ENCODE measurements at regions not wholly inside any gene's neighbourhood (a gene's known extent, or its start where the extent isn't known, plus 50 kb on each side); places are given as distances from the start of the nearest gene placed in this dataset.

DNA sequence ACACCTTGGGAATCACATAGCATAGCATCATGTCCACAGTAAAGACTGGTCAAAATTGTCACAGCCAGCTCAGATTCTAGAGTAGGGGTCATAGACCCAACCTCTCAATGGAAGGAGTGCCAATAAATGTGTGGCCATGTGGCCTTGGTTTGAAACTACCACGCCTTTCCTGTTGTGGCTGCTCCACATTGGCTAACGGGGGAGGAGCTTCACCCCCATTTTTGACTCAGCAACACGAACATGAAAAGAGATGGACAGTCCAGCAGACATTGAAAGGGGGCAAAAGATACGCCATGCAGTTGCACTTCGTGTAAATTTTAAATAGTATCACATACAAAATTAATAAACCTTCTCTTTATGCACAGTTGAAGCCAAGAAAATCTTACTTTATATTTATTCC, 78.4 kb upstream of the HIVEP3 start:
- TF ChIP-seq RB1 (IDR thresholded peaks at IDR 0.05; ENCODE audit: borderline replicate concordance) (no peak), EZH2 (IDR thresholded peaks at IDR 0.05; ENCODE audit: borderline replicate concordance, control insufficient read depth, low read depth, low read length) (no peak), GATAD2B (conservative IDR thresholded peaks at IDR 0.05; ENCODE audit: low read depth) (no peak), CREB1 (IDR thresholded peaks at IDR 0.05; ENCODE audit: low read depth) (no peak), POLR2AphosphoS5 (IDR thresholded peaks at IDR 0.05; ENCODE audit: low read length) (no peak)
- TF ChIP-seq, protein P1, sequence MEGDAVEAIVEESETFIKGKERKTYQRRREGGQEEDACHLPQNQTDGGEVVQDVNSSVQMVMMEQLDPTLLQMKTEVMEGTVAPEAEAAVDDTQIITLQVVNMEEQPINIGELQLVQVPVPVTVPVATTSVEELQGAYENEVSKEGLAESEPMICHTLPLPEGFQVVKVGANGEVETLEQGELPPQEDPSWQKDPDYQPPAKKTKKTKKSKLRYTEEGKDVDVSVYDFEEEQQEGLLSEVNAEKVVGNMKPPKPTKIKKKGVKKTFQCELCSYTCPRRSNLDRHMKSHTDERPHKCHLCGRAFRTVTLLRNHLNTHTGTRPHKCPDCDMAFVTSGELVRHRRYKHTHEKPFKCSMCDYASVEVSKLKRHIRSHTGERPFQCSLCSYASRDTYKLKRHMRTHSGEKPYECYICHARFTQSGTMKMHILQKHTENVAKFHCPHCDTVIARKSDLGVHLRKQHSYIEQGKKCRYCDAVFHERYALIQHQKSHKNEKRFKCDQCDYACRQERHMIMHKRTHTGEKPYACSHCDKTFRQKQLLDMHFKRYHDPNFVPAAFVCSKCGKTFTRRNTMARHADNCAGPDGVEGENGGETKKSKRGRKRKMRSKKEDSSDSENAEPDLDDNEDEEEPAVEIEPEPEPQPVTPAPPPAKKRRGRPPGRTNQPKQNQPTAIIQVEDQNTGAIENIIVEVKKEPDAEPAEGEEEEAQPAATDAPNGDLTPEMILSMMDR (IDR thresholded peaks at IDR 0.05 in 2 of 3, conservative IDR thresholded peaks at IDR 0.05 in 1 of 3; ENCODE audit: control insufficient read depth in 2 of 3, extremely low read depth in 1 of 3, insufficient read depth in 1 of 3, low read depth in 3 of 3, low read length in 3 of 3) = no peak

Data from GM12878 (cell line).